A549 (cell line): ENCODE measurements at regions not wholly inside any gene's neighbourhood (a gene's known extent, or its start where the extent isn't known, plus 50 kb on each side); places are given as distances from the start of the nearest gene placed in this dataset.

Source experiments
- ATAC-seq, 2 experiments: fragments of 200-7000 bp in 1 of 2; fragments of >200 bp in 1 of 2; cut with Nextera tagmentation in 1 of 2; cut with Tn5 transposase in 1 of 2; 3 replicates each; pipeline versions ENCODE4 v1.8.0 to v1.9.1; 2018 to 2020; ENCODE audit warnings: mild to moderate bottlenecking in 1 of 2, moderate library complexity in 1 of 2
- CTCF ChIA-PET: fragments of 300-600 bp; sonication (Branson Sonifier 250); formaldehyde crosslinking; extraction: SDS; loops from one replicate; lab custom pipeline; 2021; ENCODE audit warnings: antibody characterized with exemption, inconsistent platforms; lab: Yijun Ruan, JAX
- POLR2A ChIA-PET: fragments of 350-600 bp; formaldehyde crosslinking; extraction: SDS; loops from one replicate; lab custom pipeline; 2021; ENCODE audit warnings: antibody characterized with exemption, inconsistent platforms; lab: Yijun Ruan, JAX
- DNase-seq, 2 experiments: peaks; one replicate each; pipeline versions ENCODE4 v3.0.0 to v3.0.0-alpha.2; 2011 to 2016; ENCODE audit warnings: low read depth in 1 of 2, low spot score in 1 of 2
- FAIRE-seq: peaks from 2 replicates; lab custom pipeline; 2011; peaks lifted over from hg19 to GRCh38; lab: Jason Lieb, UNC
- H3K27ac ChIP-seq, 2 experiments: fragments of >200 bp; sonication (Bioruptor Twin); formaldehyde crosslinking; 3 replicates each; pipeline ENCODE4 v1.5.1; 2016 to 2017
- H3K4me1 ChIP-seq: fragments of >200 bp; sonication (Bioruptor Twin); formaldehyde crosslinking; 3 replicates; pipeline ENCODE4 v1.6.1; 2016
- H3K4me2 ChIP-seq: fragments of >200 bp; sonication (Bioruptor Twin); formaldehyde crosslinking; 3 replicates; pipeline ENCODE4 v1.6.1; 2016
- H3K4me3 ChIP-seq: fragments of >200 bp; sonication (Bioruptor Twin); formaldehyde crosslinking; 3 replicates; pipeline ENCODE4 v1.5.1; 2016
- H3K9me3 ChIP-seq: fragments of >200 bp; sonication (Bioruptor Twin); formaldehyde crosslinking; 3 replicates; pipeline ENCODE4 v1.6.1; 2016
- BHLHE40 ChIP-seq: IDR thresholded peaks from 2 replicates; pipeline ENCODE4 v1.6.1; 2012; ENCODE audit warnings: low read depth, low read length, inconsistent platforms
- CBX2 ChIP-seq: fragments of 200-600 bp; sonication (generic); IDR thresholded peaks from 2 replicates; pipeline ENCODE4 v1.6.1; 2016; ENCODE audit warnings: low read depth, mild to moderate bottlenecking, borderline replicate concordance
- CBX8 ChIP-seq: fragments of 200-600 bp; sonication (generic); IDR thresholded peaks from 2 replicates; pipeline ENCODE4 v1.6.1; 2016
- EHF ChIP-seq: fragments of 250-450 bp; sonication (Bioruptor Pico); IDR thresholded peaks from 2 replicates; pipeline ENCODE4 v1.5.0; 2020; ENCODE audit warnings: mild to moderate bottlenecking
- FOSL2 ChIP-seq, 2 experiments: fragments of 450-650 bp in 1 of 2; fragments of >200 bp in 1 of 2; sonication (Bioruptor Twin) in 1 of 2; formaldehyde crosslinking; IDR thresholded peaks; 2 replicates each; pipeline versions ENCODE4 v1.5.0 to v1.6.1; 2016 to 2020; ENCODE audit warnings: mild to moderate bottlenecking in 1 of 2, moderate library complexity in 1 of 2
- FOXS1 ChIP-seq: fragments of 250-450 bp; sonication (Bioruptor Pico); IDR thresholded peaks from 2 replicates; pipeline ENCODE4 v1.5.0; 2020; ENCODE audit warnings: mild to moderate bottlenecking, moderate library complexity
- HEYL ChIP-seq: fragments of 250-450 bp; sonication (Bioruptor Pico); IDR thresholded peaks from 2 replicates; pipeline ENCODE4 v1.8.0; 2021; ENCODE audit warnings: mild to moderate bottlenecking, moderate library complexity
- HMGXB4 ChIP-seq: fragments of 250-450 bp; sonication (Bioruptor Pico); IDR thresholded peaks from 2 replicates; pipeline ENCODE4 v1.5.0; 2021; ENCODE audit warnings: mild to moderate bottlenecking, moderate library complexity, borderline replicate concordance
- HOXA7 ChIP-seq: fragments of 250-450 bp; sonication (Bioruptor Pico); IDR thresholded peaks from 2 replicates; pipeline ENCODE4 v1.5.0; 2020; ENCODE audit warnings: mild to moderate bottlenecking, moderate library complexity
- JUN ChIP-seq, 2 experiments: fragments of >200 bp; sonication (Bioruptor Twin); formaldehyde crosslinking; IDR thresholded peaks; 2 replicates in 1 of 2; 3 replicates in 1 of 2; pipeline ENCODE4 v1.6.1; 2016 to 2017
- KDM5A ChIP-seq: fragments of 200-600 bp; sonication (generic); IDR thresholded peaks from 2 replicates; pipeline ENCODE4 v1.6.1; 2016; ENCODE audit warnings: antibody characterized with exemption, mild to moderate bottlenecking
- MAFK ChIP-seq: fragments of 450-650 bp; IDR thresholded peaks from 2 replicates; pipeline ENCODE4 v1.6.1; 2014; ENCODE audit not compliant: partially characterized antibody
- MAZ ChIP-seq: fragments of 150-350 bp; IDR thresholded peaks from 2 replicates; pipeline ENCODE4 v1.6.1; 2014; ENCODE audit warnings: antibody characterized with exemption, low read depth, low read length, borderline replicate concordance
- MYC ChIP-seq: IDR thresholded peaks from 2 replicates; pipeline ENCODE4 v1.6.1; 2012; ENCODE audit warnings: mild to moderate bottlenecking, inconsistent platforms, low read length, improper control_type of control experiment, borderline replicate concordance
- POLR2AphosphoS2 ChIP-seq: conservative IDR thresholded peaks from 2 replicates; pipeline ENCODE4 v1.6.1; 2012; ENCODE audit warnings: low read length, improper control_type of control experiment, inconsistent platforms
- RARB ChIP-seq: fragments of 250-450 bp; sonication (Bioruptor Pico); IDR thresholded peaks from 2 replicates; pipeline ENCODE4 v1.8.0; 2021; ENCODE audit warnings: mild to moderate bottlenecking, moderate library complexity
- RNF2 ChIP-seq: fragments of 200-600 bp; sonication (generic); IDR thresholded peaks from 2 replicates; pipeline ENCODE4 v1.6.1; 2016; ENCODE audit warnings: low read depth, mild to moderate bottlenecking, antibody characterized with exemption, moderate library complexity, borderline replicate concordance
- SREBF2 ChIP-seq: fragments of 450-650 bp; IDR thresholded peaks from 2 replicates; pipeline ENCODE4 v1.6.1; 2014; ENCODE audit warnings: mild to moderate bottlenecking, moderate library complexity
- TFCP2L1 ChIP-seq: fragments of 250-450 bp; sonication (Bioruptor Pico); IDR thresholded peaks from 2 replicates; pipeline ENCODE4 v1.5.0; 2021; ENCODE audit warnings: mild to moderate bottlenecking
- TP53 ChIP-seq: fragments of 250-450 bp; sonication (Bioruptor Pico); IDR thresholded peaks from 2 replicates; pipeline ENCODE4 v1.5.0; 2021; ENCODE audit warnings: mild to moderate bottlenecking, moderate library complexity
- ZC3H11A ChIP-seq: fragments of 450-650 bp; IDR thresholded peaks from 2 replicates; pipeline ENCODE4 v1.6.1; 2014; ENCODE audit warnings: antibody characterized with exemption, mild to moderate bottlenecking
- WGBS: methylation state at CpG from one replicate; pipeline ENCODE4 v1.1.6; 2017; ENCODE audit errors: missing lambda C conversion rate; 5-methylcytosine and 5-hydroxymethylcytosine counted together
- TF ChIP-seq, protein P1 (sequence below): fragments of >200 bp; sonication (Bioruptor Twin); formaldehyde crosslinking; IDR thresholded peaks from 2 replicates; pipeline ENCODE4 v1.6.1; 2016

GRCh38 chr11:19482319-19483100 lies 230.1 kb upstream of the NAV2 start:
- TF ChIP-seq KDM5A (no peak), TP53 (CRISPR knock-in tag) (no peak), BHLHE40 (no peak), RNF2 (no peak), MYC (no peak), FOSL2 (IDR thresholded peaks at IDR 0.05) (no peak), FOSL2 (CRISPR knock-in tag; IDR thresholded peaks at IDR 0.05) (no peak), RARB (CRISPR knock-in tag) (no peak), CBX8 (no peak), ZC3H11A (no peak)
- TF ChIP-seq, all 56 proteins: peak for 0
- no peak for ATAC-seq
- ChIA-PET POLR2A (no interaction called here), CTCF (no interaction called here)
- H3K4me3 ChIP-seq: no peak overlapping the region
- 12% methylated on average over 6 of the region's 6 CpGs for WGBS
- no peak overlapping the region for H3K27ac ChIP-seq
- H3K4me1 ChIP-seq: no peaks in the 10 kb centered on the region
- H3K9me3 ChIP-seq: no peaks in the 10 kb centered on the region
- H3K4me2 ChIP-seq: no peak overlapping the region
- no peak for DNase-seq
- no peak for FAIRE-seq

GRCh38 chr11:19480540-19480939 lies 232.1 kb upstream of the NAV2 start:
- no peaks in the 10 kb centered on the region for H3K4me1 ChIP-seq
- ATAC-seq: no peak
- no peak overlapping the region for H3K27ac ChIP-seq
- TF ChIP-seq TFCP2L1 (no peak), MAFK (no peak), RARB (CRISPR knock-in tag) (no peak), HOXA7 (CRISPR knock-in tag) (no peak)
- POLR2A ChIA-PET: no interaction called here
- 48% methylated on average over 2 of the region's 2 CpGs for WGBS
- DNase-seq: no peak
- FAIRE-seq: no peak
- no peak overlapping the region for H3K4me2 ChIP-seq
- no peaks in the 10 kb centered on the region for H3K9me3 ChIP-seq
- CTCF ChIA-PET: no interaction called here
- H3K4me3 ChIP-seq: no peak overlapping the region

- DNase-seq (no peak), ATAC-seq (no peak), FAIRE-seq (no peak)
- Histone ChIP-seq H3K27ac (no peak overlapping the region), H3K4me1 (no peaks in the 10 kb centered on the region), H3K4me3 (no peak overlapping the region), H3K9me3 (no peaks in the 10 kb centered on the region), H3K4me2 (no peak overlapping the region)
- TF ChIP-seq TP53 (CRISPR knock-in tag): no peak
- no peak for TF ChIP-seq MAZ
- no peak for TF ChIP-seq POLR2AphosphoS2
- TF ChIP-seq, protein P1, sequence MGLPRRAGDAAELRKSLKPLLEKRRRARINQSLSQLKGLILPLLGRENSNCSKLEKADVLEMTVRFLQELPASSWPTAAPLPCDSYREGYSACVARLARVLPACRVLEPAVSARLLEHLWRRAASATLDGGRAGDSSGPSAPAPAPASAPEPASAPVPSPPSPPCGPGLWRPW: no peak
- TF ChIP-seq RARB (CRISPR knock-in tag): no peak
- TF ChIP-seq CBX2: no peak
- no peak for TF ChIP-seq EHF
- TF ChIP-seq FOXS1 (CRISPR knock-in tag): no peak
- whole genome bisulfite sequencing: 27% methylated on average over 7 of the region's 7 CpGs
- ChIA-PET CTCF (interaction anchor here (1.1 kb wide), 1 partner anchor 11 kb away, joined by 4 read pairs; no protein-coding TSS in a partner anchor), POLR2A (no interaction called here)
Observed at GRCh38 chr11:19478891-19479290, 233.7 kb upstream of the NAV2 start.

DNA sequence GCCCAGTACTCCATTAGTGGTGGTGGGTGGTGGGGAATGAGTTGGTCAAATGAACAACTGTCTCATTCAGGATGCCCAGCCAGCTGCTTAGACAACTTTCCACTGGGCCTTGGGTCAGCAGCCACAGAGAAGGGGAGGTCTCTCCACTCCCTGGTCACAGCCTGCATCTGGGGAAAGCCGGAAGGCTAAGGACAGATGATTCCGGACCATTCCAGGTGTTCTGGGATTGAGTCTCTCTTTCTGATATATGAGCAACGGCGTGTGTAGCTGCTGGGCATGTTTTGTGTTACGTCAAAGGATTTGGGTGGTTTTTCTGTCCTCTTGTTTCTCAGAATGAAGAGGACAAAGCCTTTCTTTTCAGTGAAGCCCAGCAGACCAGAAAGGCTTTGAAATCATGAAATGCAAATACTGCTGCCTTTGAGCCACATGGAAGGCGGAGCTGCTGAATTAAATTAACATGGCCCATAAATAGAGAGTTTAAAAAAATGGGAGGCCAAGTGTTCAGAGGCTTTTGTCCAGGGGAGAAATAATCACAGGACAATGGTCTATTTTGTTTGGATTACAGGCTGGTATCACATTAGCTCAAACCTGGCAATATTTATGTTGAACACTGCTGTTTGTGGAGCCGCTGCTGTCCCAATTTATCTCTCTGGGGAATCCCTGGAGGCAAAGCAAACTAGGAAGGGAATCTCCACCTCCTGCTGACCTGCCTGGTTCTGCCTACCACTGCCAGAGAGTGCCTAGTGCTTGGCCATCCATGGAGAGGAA lies 234.4 kb upstream of the E2F8 start:
- ChIA-PET CTCF (no interaction called here), POLR2A (no interaction called here)
- Histone ChIP-seq H3K4me3 (no peak overlapping the region), H3K27ac (no peak overlapping the region), H3K4me1 (no peaks in the 10 kb centered on the region), H3K4me2 (no peak overlapping the region), H3K9me3 (no peaks in the 10 kb centered on the region)
- ATAC-seq: no peak
- no peak for DNase-seq
- no peak for FAIRE-seq
- TF ChIP-seq SREBF2 (no peak), FOXS1 (CRISPR knock-in tag) (no peak), HEYL (CRISPR knock-in tag) (no peak), HMGXB4 (CRISPR knock-in tag) (no peak), JUN (IDR thresholded peaks at IDR 0.05) (no peak)
- WGBS: 77% methylated on average over 7 of the region's 7 CpGs
